ENCODE measurements at regions not wholly inside any gene's neighbourhood (a gene's known extent, or its start where the extent isn't known, plus 50 kb on each side); places are given as distances from the start of the nearest gene placed in this dataset.
"Not testable (repeated sequence)": the region's sequence is repeated elsewhere in the genome, so short reads cannot be mapped to it uniquely, and the experiment has no call there.

- not testable (repeated sequence) for TF ChIP-seq CTCF (IDR thresholded peaks at IDR 0.05 in 4 of 5, conservative IDR thresholded peaks at IDR 0.05 in 1 of 5); POLR2A (IDR thresholded peaks at IDR 0.05)
Observed at GRCh38 chr21:13827666-13828065, 218.1 kb downstream of the POTED start.

All from gastrocnemius medialis (tissue), 4 donors.